IMR-90 (cell line): ENCODE measurements at regions not wholly inside any gene's neighbourhood (a gene's known extent, or its start where the extent isn't known, plus 50 kb on each side); places are given as distances from the start of the nearest gene placed in this dataset.
A peak's percentile ranks its signal among the peaks of the same experiment; 100 is the strongest.

ENCODE experiments used
- ATAC-seq: fragments of 200-7000 bp; cut with Tn5 transposase; 2 replicates; pipeline ENCODE4 v1.9.1; 2020; ENCODE audit warnings: low read depth, mild to moderate bottlenecking, moderate library complexity
- BruUV-seq: library from RNA; stranded (reverse); fragments of 400-500 nt; replicated peaks from 2 replicates; lab custom pipeline; 2021; lab: Mats Ljungman, UMichigan
- CTCF ChIA-PET: fragments of 300-600 bp; formaldehyde crosslinking; extraction: SDS; loops from one replicate; lab custom pipeline; 2021; ENCODE audit warnings: antibody characterized with exemption; lab: Yijun Ruan, JAX
- POLR2A ChIA-PET: fragments of 300-600 bp; sonication (Branson Sonifier 250); formaldehyde crosslinking; loops from one replicate; lab custom pipeline; 2022; ENCODE audit warnings: antibody characterized with exemption; ENCODE audit not compliant: unreplicated experiment; lab: Charles Lee
- DNase-seq: peaks from one replicate; pipeline ENCODE4 v3.0.0; 2013
- H2AFZ ChIP-seq: replicated peaks from 2 replicates; pipeline ENCODE3; 2013; ENCODE audit warnings: low read length, mild to moderate bottlenecking; ENCODE audit not compliant: poor library complexity
- H2AK5ac ChIP-seq: 2 replicates; pipeline ENCODE4 v1.6.1; 2013; ENCODE audit warnings: low read depth, low read length, inconsistent platforms
- H2AK9ac ChIP-seq: replicated peaks from 2 replicates; pipeline ENCODE3; 2013; ENCODE audit warnings: mild to moderate bottlenecking, low read depth, low read length, moderate library complexity; ENCODE audit not compliant: poor library complexity
- H2BK120ac ChIP-seq: 2 replicates; pipeline ENCODE4 v1.6.1; 2013; ENCODE audit warnings: low read depth, low read length, inconsistent platforms
- H2BK15ac ChIP-seq: 3 replicates; pipeline ENCODE4 v1.6.1; 2013; ENCODE audit warnings: low read depth, low read length, inconsistent platforms
- H2BK20ac ChIP-seq: 2 replicates; pipeline ENCODE4 v1.6.1; 2013; ENCODE audit warnings: low read depth, mild to moderate bottlenecking, inconsistent platforms, low read length, moderate library complexity
- H2BK5ac ChIP-seq: 2 replicates; pipeline ENCODE4 v1.6.1; 2013; ENCODE audit warnings: mild to moderate bottlenecking, low read depth, low read length, inconsistent platforms; ENCODE audit not compliant: poor library complexity, severe bottlenecking
- H3K14ac ChIP-seq: replicated peaks from 2 replicates; pipeline ENCODE4 v1.6.1; 2013; ENCODE audit warnings: low read depth, low read length, inconsistent platforms
- H3K18ac ChIP-seq: 2 replicates; pipeline ENCODE4 v1.6.1; 2013; ENCODE audit warnings: low read depth, low read length, control low read depth
- H3K23ac ChIP-seq: 2 replicates; pipeline ENCODE4 v1.6.1; 2013; ENCODE audit warnings: low read depth, low read length, inconsistent platforms
- H3K27ac ChIP-seq: 2 replicates; pipeline ENCODE4 v1.5.1; 2013; ENCODE audit warnings: mild to moderate bottlenecking, control low read depth, low read length; ENCODE audit not compliant: insufficient read depth
- H3K27me3 ChIP-seq: 2 replicates; pipeline ENCODE4 v1.6.1; 2013; ENCODE audit warnings: low read length; ENCODE audit not compliant: control insufficient read depth, insufficient read depth
- H3K36me3 ChIP-seq: 2 replicates; pipeline ENCODE4 v1.6.1; 2013; ENCODE audit warnings: low read length, mixed read lengths; ENCODE audit not compliant: control insufficient read depth, insufficient read depth
- H3K4ac ChIP-seq: 2 replicates; pipeline ENCODE4 v1.6.1; 2013; ENCODE audit warnings: low read depth, low read length, inconsistent platforms
- H3K4me1 ChIP-seq: 2 replicates; pipeline ENCODE4 v1.6.1; 2013; ENCODE audit warnings: low read length, mixed read lengths; ENCODE audit not compliant: control insufficient read depth, insufficient read depth
- H3K4me2 ChIP-seq: 2 replicates; pipeline ENCODE4 v1.6.1; 2013; ENCODE audit warnings: low read depth, mild to moderate bottlenecking, control low read depth, low read length, moderate library complexity
- H3K4me3 ChIP-seq: 2 replicates; pipeline ENCODE4 v1.5.1; 2013; ENCODE audit warnings: low read depth, mild to moderate bottlenecking, control low read depth, low read length, moderate library complexity; ENCODE audit not compliant: insufficient read depth
- H3K56ac ChIP-seq: 2 replicates; pipeline ENCODE4 v1.6.1; 2013; ENCODE audit warnings: low read length, inconsistent platforms; ENCODE audit not compliant: insufficient read depth; ENCODE audit errors: extremely low read depth
- H3K79me1 ChIP-seq, 2 experiments: 2 replicates each; pipeline ENCODE4 v1.6.1; 2013; ENCODE audit warnings: low read length in 2 of 2, inconsistent platforms in 1 of 2, low read depth in 1 of 2
- H3K9ac ChIP-seq: 2 replicates; pipeline ENCODE4 v1.6.1; 2013; ENCODE audit warnings: low read depth, low read length, control low read depth
- H3K9me1 ChIP-seq: 2 replicates; pipeline ENCODE4 v1.6.1; 2013; ENCODE audit warnings: low read length, inconsistent platforms; ENCODE audit not compliant: insufficient read depth
- H3K9me3 ChIP-seq: 2 replicates; pipeline ENCODE4 v1.6.1; 2013; ENCODE audit warnings: low read length; ENCODE audit not compliant: control insufficient read depth, insufficient read depth
- H4K20me1 ChIP-seq: 2 replicates; pipeline ENCODE4 v1.6.1; 2013; ENCODE audit warnings: low read length, inconsistent platforms; ENCODE audit not compliant: insufficient read depth
- H4K5ac ChIP-seq: 2 replicates; pipeline ENCODE4 v1.6.1; 2013; ENCODE audit warnings: mild to moderate bottlenecking, low read depth, low read length, control low read depth
- H4K8ac ChIP-seq, 2 experiments: 2 replicates each; pipeline ENCODE4 v1.6.1; 2013; ENCODE audit warnings: low read depth in 2 of 2, low read length in 2 of 2, control low read depth in 1 of 2, inconsistent platforms in 1 of 2
- H4K91ac ChIP-seq: 2 replicates; pipeline ENCODE4 v1.6.1; 2013; ENCODE audit warnings: low read depth, low read length, inconsistent platforms; ENCODE audit not compliant: insufficient read depth
- CEBPB ChIP-seq: IDR thresholded peaks from 2 replicates; pipeline ENCODE4 v1.6.1; 2012; ENCODE audit warnings: low read depth, low read length, improper control_type of control experiment
- MXI1 ChIP-seq: IDR thresholded peaks from 2 replicates; pipeline ENCODE4 v1.6.1; 2012; ENCODE audit warnings: low read depth, mild to moderate bottlenecking, low read length, moderate library complexity, borderline replicate concordance
- NFE2L2 ChIP-seq: fragments of 150-350 bp; IDR thresholded peaks from 2 replicates; pipeline ENCODE4 v1.6.1; 2016; ENCODE audit warnings: low read depth, mild to moderate bottlenecking, low read length
- RFX5 ChIP-seq: IDR thresholded peaks from 2 replicates; pipeline ENCODE4 v1.8.0; 2012; ENCODE audit warnings: low read depth, mild to moderate bottlenecking, low read length, moderate library complexity
- WGBS, 2 experiments: methylation state at CpG; one replicate each; pipeline versions ENCODE4 v1.1.5 to v1.1.7; 2013; ENCODE audit warnings: missing lambda C conversion rate in 2 of 2; ENCODE audit not compliant: insufficient read length in 1 of 2; ENCODE audit errors: extremely low coverage in 2 of 2; 5-methylcytosine and 5-hydroxymethylcytosine counted together
- dilution Hi-C: fragments of 300-500 bp; cut with HindIII; formaldehyde crosslinking; loops from one replicate; pipeline ENCODE4 v1.14.3; 2018; ENCODE audit warnings: low sequenced_read_pairs; ENCODE audit not compliant: unreplicated experiment
- in situ Hi-C: fragments of 300-500 bp; cut with MboI; formaldehyde crosslinking; loops from 3 replicates; pipeline ENCODE4 v1.14.3; 2019; ENCODE audit warnings: low sequenced_read_pairs, inconsistent platforms, mixed read lengths
- intact Hi-C: fragments of 100-400 bp; cut with micrococcal nuclease; formaldehyde crosslinking; loops from 2 replicates; pipeline ENCODE4 v1.10.0; 2022
- TF ChIP-seq, protein P1 (sequence below): conservative IDR thresholded peaks from 2 replicates; pipeline ENCODE4 v1.5.1; 2012; ENCODE audit warnings: mild to moderate bottlenecking, low read depth, low read length, improper control_type of control experiment

DNA sequence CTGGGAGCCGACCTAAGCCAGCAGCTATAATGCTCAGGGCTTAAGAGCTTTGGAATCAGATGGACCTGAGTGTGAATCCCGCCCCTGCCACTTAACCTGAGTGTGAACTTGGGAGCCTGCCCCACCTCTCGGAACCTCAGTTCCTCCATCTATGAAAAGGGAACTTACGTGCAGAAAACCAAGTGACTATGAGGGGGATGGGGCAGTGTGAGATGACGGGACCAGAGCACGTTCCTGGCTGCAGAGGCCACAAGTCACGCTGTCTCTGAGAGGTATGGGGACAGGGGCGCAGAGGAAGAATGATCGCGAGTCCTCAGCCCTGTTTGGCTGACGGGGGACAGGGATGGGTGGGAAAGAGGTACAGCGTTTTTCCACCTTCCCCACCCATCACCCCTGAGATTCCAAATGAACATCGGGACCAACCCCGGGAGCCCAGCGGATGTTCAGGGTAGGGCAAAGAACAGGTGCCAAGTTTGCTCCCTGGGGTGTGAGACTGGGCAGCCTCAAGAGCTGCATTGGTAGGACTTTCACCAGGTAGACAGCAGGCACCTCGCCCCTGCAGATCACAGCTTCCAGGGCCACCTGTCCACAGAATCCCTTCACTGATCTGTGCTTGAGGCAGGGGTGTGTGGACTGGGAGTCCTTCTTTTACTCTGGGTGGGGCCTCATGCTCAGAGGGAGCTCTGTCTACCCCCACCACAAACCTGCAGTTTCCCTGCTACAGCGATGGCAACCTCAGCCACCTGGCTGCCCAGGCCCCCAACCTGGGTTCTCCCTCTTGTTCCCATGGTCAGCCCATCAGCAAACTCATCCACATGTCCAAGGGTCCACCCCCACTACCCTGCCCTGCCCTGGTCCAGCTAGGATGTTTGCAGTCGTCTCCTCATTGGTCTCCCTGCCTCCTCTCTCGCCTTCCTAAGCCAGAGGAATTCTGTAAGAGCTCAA lies 85.8 kb downstream of the CEBPB start:
- Histone ChIP-seq H3K14ac (no peak overlapping the region), H3K56ac (no peak overlapping the region), H2AFZ (no peak overlapping the region), H2BK20ac (no peak overlapping the region), H2AK5ac (peak overlapping the region; percentile 59), H3K4me1 (no peaks in the 10 kb centered on the region; the same call in 1 of the 2 replicates), H4K8ac (no peak overlapping the region), H4K20me1 (no peaks in the 10 kb centered on the region), H3K9me1 (peaks cover 4% of the 10 kb centered on the region; the same call in 1 of the 2 replicates), H3K79me1 (no peaks in the 10 kb centered on the region), H3K36me3 (no peaks in the 10 kb centered on the region), H3K27ac (no peak overlapping the region), H3K9me3 (no peaks in the 10 kb centered on the region), H2BK5ac (no peak overlapping the region), H3K4me3 (no peak overlapping the region), H4K91ac (no peak overlapping the region), H3K9ac (no peak overlapping the region), H2AK9ac (no peak overlapping the region), H3K23ac (no peak overlapping the region), H2BK120ac (no peak overlapping the region), H3K18ac (no peak overlapping the region), H4K5ac (no peak overlapping the region), H2BK15ac (peak overlapping the region; percentile 22; the same call in 1 of the 3 replicates), H3K4ac (peak overlapping the region; percentile 9; the same call in 1 of the 2 replicates), H3K4me2 (no peak overlapping the region), H3K27me3 (no peaks in the 10 kb centered on the region)
- intact Hi-C loops (no loop called here), dilution Hi-C loops (no loop called here), in situ Hi-C loops (no loop called here)
- CTCF ChIA-PET: interaction anchor here (0.7 kb wide), 1 partner anchor 23 kb away, joined by 3 read pairs; no protein-coding TSS in a partner anchor
- no peak for TF ChIP-seq CEBPB
- no peak for TF ChIP-seq MXI1
- TF ChIP-seq, protein P1, sequence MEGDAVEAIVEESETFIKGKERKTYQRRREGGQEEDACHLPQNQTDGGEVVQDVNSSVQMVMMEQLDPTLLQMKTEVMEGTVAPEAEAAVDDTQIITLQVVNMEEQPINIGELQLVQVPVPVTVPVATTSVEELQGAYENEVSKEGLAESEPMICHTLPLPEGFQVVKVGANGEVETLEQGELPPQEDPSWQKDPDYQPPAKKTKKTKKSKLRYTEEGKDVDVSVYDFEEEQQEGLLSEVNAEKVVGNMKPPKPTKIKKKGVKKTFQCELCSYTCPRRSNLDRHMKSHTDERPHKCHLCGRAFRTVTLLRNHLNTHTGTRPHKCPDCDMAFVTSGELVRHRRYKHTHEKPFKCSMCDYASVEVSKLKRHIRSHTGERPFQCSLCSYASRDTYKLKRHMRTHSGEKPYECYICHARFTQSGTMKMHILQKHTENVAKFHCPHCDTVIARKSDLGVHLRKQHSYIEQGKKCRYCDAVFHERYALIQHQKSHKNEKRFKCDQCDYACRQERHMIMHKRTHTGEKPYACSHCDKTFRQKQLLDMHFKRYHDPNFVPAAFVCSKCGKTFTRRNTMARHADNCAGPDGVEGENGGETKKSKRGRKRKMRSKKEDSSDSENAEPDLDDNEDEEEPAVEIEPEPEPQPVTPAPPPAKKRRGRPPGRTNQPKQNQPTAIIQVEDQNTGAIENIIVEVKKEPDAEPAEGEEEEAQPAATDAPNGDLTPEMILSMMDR: no peak
- no peak for TF ChIP-seq RFX5
- no peak for TF ChIP-seq NFE2L2
- ATAC-seq (no peak), DNase-seq (no peak)
- BruUV-seq: no TSS peak
- POLR2A ChIA-PET: interaction anchor here (0.6 to 0.7 kb wide), 2 partner anchors 29 to 79 kb away, joined by 3 to 4 read pairs; no protein-coding TSS in a partner anchor
- 96% methylated on average over 4 of the region's 19 CpGs; no CpG with 5 or more reads in 1 of the 2 experiments for WGBS, 2 experiments
